ENCODE measurements at regions not wholly inside any gene's neighbourhood (a gene's known extent, or its start where the extent isn't known, plus 50 kb on each side); places are given as distances from the start of the nearest gene placed in this dataset.

- no peak for DNase-seq
Observed at GRCh38 chr2:196361606-196362326, 190.4 kb upstream of the STK17B start.

DNA sequence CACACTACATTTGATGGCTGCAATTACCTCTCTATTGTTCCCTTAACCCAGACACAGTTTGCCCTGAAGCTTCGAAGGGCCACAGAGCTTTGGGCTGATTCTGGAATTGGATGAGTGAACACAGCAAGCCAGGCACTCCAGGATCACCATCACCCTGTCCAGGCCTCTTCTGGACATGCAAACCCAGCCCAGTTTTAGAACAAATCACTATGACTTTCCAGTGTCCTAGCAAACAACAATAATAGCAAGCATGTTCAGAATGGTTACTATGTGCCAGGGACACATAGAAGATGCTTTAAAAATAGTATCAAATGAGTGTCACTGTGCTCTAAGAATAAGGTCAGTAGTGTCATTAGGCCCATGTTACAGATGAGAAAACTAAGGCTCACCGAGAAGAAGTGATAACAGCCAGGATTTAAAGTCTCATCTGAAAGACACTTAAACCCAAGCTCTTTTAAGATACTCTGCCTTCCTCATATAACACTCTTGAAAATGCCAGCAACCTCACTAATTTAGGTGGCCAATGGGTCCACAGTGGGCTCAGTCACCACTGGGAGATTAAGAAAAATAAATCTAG, 191.7 kb upstream of the STK17B start:
- DNase-seq: no peak

DNA sequence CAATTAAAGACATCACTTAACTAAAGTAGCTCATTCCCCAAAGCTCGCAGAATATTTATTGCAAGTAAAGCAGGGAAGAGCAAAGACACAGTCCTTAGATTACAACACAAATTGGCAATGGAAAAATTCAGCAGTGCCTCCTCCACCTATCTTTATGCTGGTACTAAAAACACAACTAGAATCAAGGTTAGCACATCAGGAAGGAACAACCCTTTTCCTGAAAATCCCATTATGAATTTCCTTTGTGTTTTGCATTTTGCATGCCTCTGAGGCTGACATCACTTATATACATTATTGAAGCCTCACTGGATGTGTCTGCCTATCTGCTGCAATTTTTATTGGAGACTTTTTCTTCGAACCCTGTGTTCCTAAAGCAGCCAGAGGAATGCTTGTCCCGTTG, 193.8 kb upstream of the STK17B start:
- no peak for DNase-seq

- DNase-seq: no peak
Observed at GRCh38 chr2:196365923-196366322, 194.5 kb upstream of the STK17B start.

DNA sequence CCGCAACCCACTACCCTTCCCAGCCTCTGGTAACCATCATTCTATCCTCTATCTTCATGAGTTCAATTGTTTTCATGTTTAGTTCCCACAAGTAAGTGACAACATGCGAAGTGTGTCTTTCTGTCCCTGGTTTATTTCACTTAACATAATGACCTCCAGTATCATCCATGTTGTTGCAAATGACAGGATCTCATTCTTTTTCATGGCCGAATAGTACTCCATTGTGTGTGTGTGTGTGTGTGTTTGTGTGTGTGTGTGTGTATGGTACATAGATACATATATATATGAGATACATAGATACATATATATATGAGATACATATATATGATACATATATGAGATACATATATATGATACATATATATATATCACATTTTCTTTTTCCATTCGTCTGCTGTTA, 196.3 kb upstream of the STK17B start:
- no peak for DNase-seq

GRCh38 chr2:196368546-196369225, 197.3 kb upstream of the STK17B start:
- no peak for DNase-seq

- no peak for DNase-seq
Observed at GRCh38 chr2:196369967-196370366, 198.6 kb upstream of the STK17B start.

GRCh38 chr2:196370381-196370780, 199.0 kb upstream of the STK17B start:
- no peak for DNase-seq

- no peak for DNase-seq
Observed at GRCh38 chr2:196372276-196372809, 201.0 kb upstream of the STK17B start.

DNA sequence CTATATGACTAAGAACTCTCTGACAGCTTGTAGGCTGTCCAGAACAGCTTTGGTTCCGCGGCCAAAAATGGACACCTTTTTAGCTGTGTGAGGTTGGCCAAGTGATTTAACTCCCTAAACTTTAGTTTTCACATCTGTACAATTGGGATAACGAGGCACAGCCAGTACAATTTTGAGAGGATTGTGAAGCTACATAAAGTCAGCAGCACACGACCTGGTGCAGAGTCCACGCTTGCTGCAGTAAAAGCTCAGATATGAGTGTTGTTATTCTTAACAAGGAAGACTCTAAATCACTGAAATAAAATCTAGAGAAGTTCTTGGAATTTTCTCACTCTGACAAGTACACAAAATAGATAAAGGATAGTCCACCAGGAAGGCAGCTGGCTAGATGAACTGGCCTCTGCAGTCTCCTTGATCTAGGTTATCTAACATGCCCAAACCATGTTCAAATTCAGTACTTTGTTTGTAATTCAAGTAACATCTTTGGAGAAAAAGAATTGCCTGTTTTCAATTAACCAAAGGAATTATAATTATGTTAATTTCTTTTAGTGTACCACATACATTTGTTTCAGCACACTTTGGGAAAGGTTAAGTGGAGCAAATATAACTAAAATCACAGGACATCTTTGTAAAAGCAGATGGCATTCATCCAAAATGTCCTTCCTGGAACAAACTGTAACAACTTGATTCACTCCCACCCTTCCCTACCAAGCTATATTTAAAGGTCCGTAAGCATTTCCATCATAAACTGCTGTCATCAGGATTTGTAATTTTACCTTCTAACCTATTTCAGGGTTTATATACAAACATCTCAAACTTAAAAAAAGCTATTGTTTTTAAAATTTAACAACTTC, 201.7 kb upstream of the STK17B start:
- peak; percentile 31 for DNase-seq

- no peak for DNase-seq
Observed at GRCh38 chr2:196376984-196377877, 205.9 kb upstream of the STK17B start.

DNA sequence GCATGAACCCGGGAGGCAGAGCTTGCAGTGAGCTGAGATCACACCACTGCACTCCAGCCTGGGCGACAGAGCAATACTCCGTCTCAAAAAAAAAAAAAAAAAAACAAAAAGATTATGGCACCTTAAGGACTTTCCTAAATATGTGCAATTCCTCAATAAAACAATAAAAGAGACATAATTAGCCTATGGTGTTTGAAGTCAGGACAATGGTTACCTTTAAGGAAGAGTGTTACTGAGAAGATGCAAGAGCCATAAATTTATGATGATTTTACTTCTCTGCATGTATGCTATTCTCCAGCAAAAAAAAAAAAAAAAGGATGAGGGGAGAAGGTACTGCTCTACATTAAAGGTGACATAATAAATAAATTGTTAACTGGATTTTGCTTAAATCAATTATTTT, 208.2 kb upstream of the STK17B start:
- no peak for DNase-seq

DNA sequence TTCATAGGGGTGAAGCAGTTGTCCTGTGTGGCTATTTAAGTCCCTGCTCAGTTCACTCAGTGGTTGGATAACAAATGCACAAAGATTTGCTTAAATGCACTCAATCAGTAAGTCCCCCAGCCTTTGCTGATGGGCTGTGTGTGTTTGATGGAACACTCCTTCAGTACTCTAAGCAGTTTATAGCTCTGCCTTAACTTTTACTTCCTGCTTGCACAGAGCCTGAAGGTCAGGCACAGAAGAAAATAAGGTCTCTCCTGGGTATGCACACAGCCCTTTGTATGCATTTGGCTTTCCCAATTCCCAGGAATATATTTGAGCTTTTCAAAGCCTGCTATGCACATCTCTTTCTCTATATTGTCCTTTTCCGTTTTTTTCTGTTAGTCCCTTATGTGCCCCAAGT, 208.7 kb upstream of the STK17B start:
- DNase-seq: no peak

DNA sequence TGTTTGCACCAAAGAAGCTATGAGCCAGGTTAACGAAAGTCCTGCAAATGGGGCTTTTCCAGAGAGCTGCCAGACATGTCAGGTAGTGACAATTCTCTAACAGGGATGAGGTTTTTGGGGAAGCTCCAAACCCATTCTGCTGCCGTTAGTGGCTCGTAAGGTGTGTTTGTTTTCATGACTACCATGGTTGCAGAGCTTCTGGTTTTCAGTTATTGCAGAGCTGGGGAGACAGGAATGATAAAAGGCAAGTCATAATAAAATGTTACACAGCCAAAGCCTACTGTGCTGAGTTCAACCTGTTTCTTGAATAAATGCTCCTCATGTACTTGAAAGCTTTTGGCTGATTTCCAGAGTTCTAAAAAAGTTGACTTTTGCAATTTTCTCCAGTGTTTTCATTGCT, 209.2 kb upstream of the STK17B start:
- no peak for DNase-seq

DNA sequence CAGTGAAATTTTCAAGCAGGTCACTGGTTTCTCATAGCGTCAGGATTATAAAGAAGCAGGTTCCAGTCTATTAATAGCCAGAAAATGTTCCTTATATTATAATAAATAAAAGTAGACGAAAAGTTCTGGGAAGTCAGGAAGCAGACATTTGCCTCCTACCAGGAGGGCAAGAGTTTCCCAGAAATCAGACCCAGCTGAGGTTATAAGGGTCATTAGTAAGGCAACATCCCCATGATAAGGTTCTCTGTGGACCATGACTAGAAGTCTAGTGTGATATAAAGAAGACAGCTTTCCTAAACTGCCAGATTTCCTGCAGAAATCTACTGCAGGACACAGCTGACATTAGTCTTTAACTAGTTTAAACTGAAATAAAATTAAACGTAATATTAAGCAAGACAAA, 210.1 kb upstream of the STK17B start:
- DNase-seq: no peak

DNA sequence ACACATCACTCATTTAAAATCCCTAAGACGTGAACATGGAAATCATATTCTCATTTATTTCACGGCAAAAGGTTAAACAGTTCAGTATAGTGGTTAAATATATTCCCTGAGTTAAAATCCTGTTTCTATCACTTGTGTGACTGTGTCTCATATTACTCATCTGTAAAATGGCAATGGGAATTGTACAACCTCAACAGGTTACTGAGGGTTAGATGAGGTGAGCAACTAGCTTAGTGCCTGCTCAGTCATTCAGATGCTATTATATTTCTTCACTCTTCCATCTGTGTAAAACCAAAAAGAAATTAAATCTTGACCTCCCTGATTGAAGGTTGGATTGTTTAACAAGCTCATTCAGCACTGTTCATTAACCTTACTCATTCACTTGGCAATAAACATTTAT, 212.4 kb upstream of the STK17B start:
- no peak for DNase-seq

- DNase-seq: no peak
Observed at GRCh38 chr2:196384729-196385128, 213.4 kb upstream of the STK17B start.

GRCh38 chr2:196389670-196390069, 218.3 kb upstream of the STK17B start:
- DNase-seq: no peak

DNA sequence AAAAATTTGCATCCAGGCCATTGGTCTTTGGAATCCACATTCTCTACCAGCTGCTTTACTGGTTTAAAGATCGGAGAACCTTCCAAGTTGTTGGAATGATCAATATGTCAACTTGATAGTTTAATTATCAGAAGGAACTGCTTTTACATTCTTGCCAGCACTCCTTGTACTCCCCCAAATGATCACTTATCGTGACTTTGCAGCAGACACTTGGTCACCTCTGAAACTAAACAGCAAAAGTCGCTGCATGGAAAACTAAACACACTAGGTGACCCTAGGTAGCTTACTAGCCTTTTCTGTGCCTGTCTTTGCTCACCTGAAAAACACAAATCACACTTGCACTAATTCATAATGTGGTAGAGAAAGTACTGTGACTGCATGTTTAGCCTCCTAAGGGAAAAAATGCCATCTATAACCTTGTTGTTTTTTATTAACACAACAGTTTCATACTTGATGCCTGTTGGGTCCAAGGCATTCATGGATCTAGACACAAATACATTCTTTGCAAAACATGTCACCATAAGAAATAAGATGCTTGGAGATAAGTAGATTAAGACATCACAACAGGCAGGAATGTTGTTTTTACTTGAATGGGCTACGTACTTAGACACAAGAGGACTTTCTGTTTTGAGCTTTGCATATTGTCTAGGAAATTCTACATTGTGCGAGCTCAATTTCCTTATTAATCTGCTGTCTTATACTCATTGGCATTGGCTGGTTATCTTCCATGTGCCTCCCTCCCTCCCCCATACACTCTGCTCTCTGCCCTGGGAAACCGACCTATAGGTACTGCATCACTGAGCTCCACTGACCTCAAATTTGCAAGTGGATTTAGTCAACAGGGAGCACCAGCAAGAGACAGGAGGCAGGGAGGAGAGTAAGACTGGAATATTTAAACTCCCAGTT, 219.1 kb upstream of the STK17B start:
- DNase-seq: no peak

GRCh38 chr2:196391149-196391479, 219.7 kb upstream of the STK17B start:
- no peak for DNase-seq

Data from muscle of arm (tissue), 1 donor.